GM18511 (cell line): ENCODE measurements at regions not wholly inside any gene's neighbourhood (a gene's known extent, or its start where the extent isn't known, plus 50 kb on each side); places are given as distances from the start of the nearest gene placed in this dataset.

Experiments
- ATAC-seq: cut with Tn5 transposase; IDR thresholded peaks from one replicate; pipeline ENCODE4 v1.9.1; 2021; ENCODE audit warnings: mild to moderate bottlenecking, moderate library complexity; ENCODE audit not compliant: unreplicated experiment

DNA sequence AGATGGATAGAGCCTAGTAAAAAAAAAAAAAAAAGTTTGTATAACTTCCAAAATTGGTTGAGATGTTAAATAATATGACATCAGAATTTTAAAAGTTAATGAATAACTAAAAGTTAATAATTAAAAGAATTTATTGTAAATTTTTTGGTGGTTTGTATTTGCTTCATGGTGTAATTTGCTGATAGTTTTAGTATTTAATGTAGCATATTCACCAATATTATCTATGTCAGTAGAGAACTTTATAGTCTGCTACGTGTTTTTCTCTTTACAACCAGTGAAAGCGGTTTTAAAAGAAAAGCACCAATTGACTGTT, 51.8 kb upstream of the STEAP4 start:
- ATAC-seq, result no peak

- peak; percentile 85 for ATAC-seq
These were observed 51.3 kb upstream of the STEAP4 start for GRCh38 chr7:88357781-88358525.

DNA sequence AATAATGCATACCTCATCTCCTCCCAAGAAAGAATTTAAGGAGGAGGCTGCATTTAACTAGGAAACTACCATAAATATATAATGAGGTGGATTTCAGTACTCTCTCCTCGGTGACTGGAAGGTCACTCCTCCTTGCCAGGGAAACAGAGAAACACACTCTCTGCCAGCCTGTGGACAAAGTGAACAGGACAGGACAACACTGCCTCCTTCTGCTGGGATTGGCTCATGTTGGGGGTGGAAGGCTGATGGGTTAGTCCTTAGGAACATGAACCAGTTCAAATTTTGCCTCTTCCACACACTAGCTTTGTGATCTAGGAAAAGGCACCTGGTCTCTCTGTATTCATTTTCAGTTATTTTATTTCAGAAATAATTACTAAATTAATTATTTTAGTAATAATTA, 50.6 kb upstream of the STEAP4 start:
- ATAC-seq, result no peak
